ENCODE measurements at regions not wholly inside any gene's neighbourhood (a gene's known extent, or its start where the extent isn't known, plus 50 kb on each side); places are given as distances from the start of the nearest gene placed in this dataset.
"Not testable (repeated sequence)": the region's sequence is repeated elsewhere in the genome, so short reads cannot be mapped to it uniquely, and the experiment has no call there.

- H3K9me3 ChIP-seq (ENCODE audit: low read length), result no peaks in the 10 kb centered on the region
- no peak overlapping the region for H3K9ac ChIP-seq (ENCODE audit: low read length)
- no peaks in the 10 kb centered on the region for H4K20me1 ChIP-seq (ENCODE audit: low read length)
- CTCF ChIA-PET, result no interaction called here
- no peak overlapping the region for H3K27ac ChIP-seq (ENCODE audit: low read length)
- no peaks in the 10 kb centered on the region for H3K36me3 ChIP-seq (ENCODE audit: low read depth, low read length)
- no peak overlapping the region for H3K4me2 ChIP-seq (ENCODE audit: low read length)
- POLR2A ChIA-PET (ENCODE audit: unreplicated experiment), result no interaction called here
- no TSS peak for BruUV-seq (replicated peaks)
- no peaks in the 10 kb centered on the region for H3K9me2 ChIP-seq (replicated peaks; ENCODE audit: low read length)
- intact Hi-C loops (cut with micrococcal nuclease), result no loop called here
- H2AFZ ChIP-seq (ENCODE audit: low read length), result no peak overlapping the region
- no peaks in the 10 kb centered on the region for H3K27me3 ChIP-seq (ENCODE audit: low read length)
- DNase-seq (no peak), ATAC-seq (no peak)
- no peak for TF ChIP-seq EZH2phosphoT487 (IDR thresholded peaks at IDR 0.05; ENCODE audit: borderline replicate concordance, low read length)
- no peak for TF ChIP-seq CTCF (conservative IDR thresholded peaks at IDR 0.05; ENCODE audit: low read depth, low read length)
- H3K79me2 ChIP-seq (ENCODE audit: low read length), result no peaks in the 10 kb centered on the region
- H3K4me1 ChIP-seq (ENCODE audit: insufficient read depth, low read length), result peaks cover 9% of the 10 kb centered on the region; the same call in 1 of the 2 replicates
- no peaks in the 10 kb centered on the region for H3F3A ChIP-seq (ENCODE audit: low read length, unreplicated experiment)
- H3K4me3 ChIP-seq (ENCODE audit: low read length), result no peak overlapping the region
Observed at GRCh38 chr7:17436126-17436525, 137.7 kb downstream of the AHR start.

- Histone ChIP-seq H3K9me3 (ENCODE audit: low read length) (no peaks in the 10 kb centered on the region), H2AFZ (ENCODE audit: low read length) (no peak overlapping the region), H3K4me2 (ENCODE audit: low read length) (no peak overlapping the region), H3K27ac (ENCODE audit: low read length) (no peak overlapping the region), H3K4me3 (ENCODE audit: low read length) (no peak overlapping the region), H4K20me1 (ENCODE audit: low read length) (no peaks in the 10 kb centered on the region), H3K4me1 (ENCODE audit: insufficient read depth, low read length) (peaks cover 7% of the 10 kb centered on the region; the same call in 1 of the 2 replicates), H3K27me3 (ENCODE audit: low read length) (no peaks in the 10 kb centered on the region), H3K36me3 (ENCODE audit: low read depth, low read length) (no peaks in the 10 kb centered on the region), H3K79me2 (ENCODE audit: low read length) (no peaks in the 10 kb centered on the region), H3F3A (ENCODE audit: low read length, unreplicated experiment) (no peaks in the 10 kb centered on the region), H3K9ac (ENCODE audit: low read length) (no peak overlapping the region), H3K9me2 (replicated peaks; ENCODE audit: low read length) (no peaks in the 10 kb centered on the region)
- TF ChIP-seq EZH2phosphoT487 (IDR thresholded peaks at IDR 0.05; ENCODE audit: borderline replicate concordance, low read length) (no peak), CTCF (conservative IDR thresholded peaks at IDR 0.05; ENCODE audit: low read depth, low read length) (no peak), EZH2 (IDR thresholded peaks at IDR 0.05; ENCODE audit: low read length, unreplicated experiment) (no peak)
- intact Hi-C loops (cut with micrococcal nuclease), result no loop called here
- ATAC-seq (no peak), DNase-seq (no peak)
- POLR2A ChIA-PET (ENCODE audit: unreplicated experiment), result no interaction called here
- CTCF ChIA-PET, result no interaction called here
- no TSS peak for BruUV-seq (replicated peaks)
Observed at GRCh38 chr7:17437586-17437985, 139.1 kb downstream of the AHR start.

- intact Hi-C loops (cut with micrococcal nuclease), result loop anchor here (10.0 kb wide), 1 partner anchor 205 kb away; no protein-coding TSS in a partner anchor
- H3K4me3 ChIP-seq (ENCODE audit: low read length); H3K27me3 ChIP-seq (ENCODE audit: low read length); CTCF ChIA-PET; POLR2A ChIA-PET (ENCODE audit: unreplicated experiment); H4K20me1 ChIP-seq (ENCODE audit: low read length); H3K79me2 ChIP-seq (ENCODE audit: low read length); H3K9me2 ChIP-seq (replicated peaks; ENCODE audit: low read length); H3K36me3 ChIP-seq (ENCODE audit: low read depth, low read length); ATAC-seq; BruUV-seq (replicated peaks); H3K4me2 ChIP-seq (ENCODE audit: low read length); H2AFZ ChIP-seq (ENCODE audit: low read length); H3K9me3 ChIP-seq (ENCODE audit: low read length); DNase-seq; H3K9ac ChIP-seq (ENCODE audit: low read length); H3F3A ChIP-seq (ENCODE audit: low read length, unreplicated experiment); H3K27ac ChIP-seq (ENCODE audit: low read length): not testable (repeated sequence)
- peaks cover 11% of the 10 kb centered on the region for H3K4me1 ChIP-seq (ENCODE audit: insufficient read depth, low read length)
Observed at GRCh38 chr7:17440025-17440784, 141.8 kb downstream of the AHR start.

Measured in PC-3 (cell line).